BLaER1 treated with 17β-estradiol and CSF1 and Interleukin-3, amounts not matched to agents 10 nM and 100 nM (cell line): ENCODE measurements at regions not wholly inside any gene's neighbourhood (a gene's known extent, or its start where the extent isn't known, plus 50 kb on each side); places are given as distances from the start of the nearest gene placed in this dataset.

Experiments used
- H3K27ac ChIP-seq, 11 experiments: shearing (Covaris generic); formaldehyde crosslinking; 2 replicates each; pipeline ENCODE4 v1.8.1; 2022
- H3K27me3 ChIP-seq, 11 experiments: shearing (Covaris generic); formaldehyde crosslinking; 2 replicates each; pipeline ENCODE4 v1.8.1; 2022
- H3K36me3 ChIP-seq, 11 experiments: shearing (Covaris generic); formaldehyde crosslinking; 2 replicates each; pipeline ENCODE4 v1.8.1; 2022
- H3K4me1 ChIP-seq, 10 experiments: shearing (Covaris generic); formaldehyde crosslinking; 2 replicates each; pipeline ENCODE4 v1.8.1; 2022
- H3K4me2 ChIP-seq, 11 experiments: shearing (Covaris generic); formaldehyde crosslinking; 2 replicates each; pipeline ENCODE4 v1.8.1; 2022
- H3K4me3 ChIP-seq, 10 experiments: shearing (Covaris generic); formaldehyde crosslinking; 2 replicates each; pipeline ENCODE4 v1.8.1; 2022
- H3K9ac ChIP-seq, 11 experiments: shearing (Covaris generic); formaldehyde crosslinking; 2 replicates each; pipeline ENCODE4 v1.8.1; 2022
- H3K9me3 ChIP-seq, 11 experiments: shearing (Covaris generic); formaldehyde crosslinking; replicated peaks in 1 of 11; 2 replicates each; pipeline ENCODE4 v1.8.1; 2022
- H4K20me1 ChIP-seq, 11 experiments: shearing (Covaris generic); formaldehyde crosslinking; 2 replicates each; pipeline ENCODE4 v1.8.1; 2022
- Cebpa-rat ChIP-seq, 11 experiments: shearing (Covaris generic); IDR thresholded peaks; 2 replicates each; pipeline ENCODE4 v1.8.1; 2022

DNA sequence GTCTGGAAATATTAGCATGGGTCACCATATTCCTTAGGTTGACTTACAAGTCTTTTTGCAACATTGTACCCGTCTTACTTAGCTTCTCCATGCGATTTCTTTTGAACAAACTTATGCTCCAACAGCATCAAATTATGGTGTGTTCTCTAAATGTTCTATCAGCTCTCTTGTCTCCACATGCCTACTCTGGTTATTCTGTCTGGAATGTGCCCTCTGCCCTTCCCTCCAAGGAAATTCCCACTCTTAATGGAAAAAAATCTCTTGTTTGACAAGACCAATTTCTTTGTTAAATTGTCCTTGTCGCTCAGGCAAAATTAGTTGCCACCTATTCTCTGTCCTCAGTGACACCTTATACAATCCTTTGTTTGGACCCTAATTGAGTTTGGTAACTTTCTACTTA lies 522.8 kb upstream of the LUZP2 start:
- H3K27ac ChIP-seq, result no peak overlapping the region
- H3K4me1 ChIP-seq, result 0 out of 20 replicates have a peak, but pooled peaks cover 0 to 4% (median 0%) of the 10 kb centered on the region in 10 experiments
- TF ChIP-seq Cebpa-rat (IDR thresholded peaks at IDR 0.05), result no peak
- no peak overlapping the region for H3K4me2 ChIP-seq
- no peaks in the 10 kb centered on the region for H4K20me1 ChIP-seq
- H3K9me3 ChIP-seq, result no peaks in the 10 kb centered on the region
- no peaks in the 10 kb centered on the region for H3K27me3 ChIP-seq
- no peak overlapping the region for H3K9ac ChIP-seq
- H3K4me3 ChIP-seq, result no peak overlapping the region
- H3K36me3 ChIP-seq, result no peaks in the 10 kb centered on the region

DNA sequence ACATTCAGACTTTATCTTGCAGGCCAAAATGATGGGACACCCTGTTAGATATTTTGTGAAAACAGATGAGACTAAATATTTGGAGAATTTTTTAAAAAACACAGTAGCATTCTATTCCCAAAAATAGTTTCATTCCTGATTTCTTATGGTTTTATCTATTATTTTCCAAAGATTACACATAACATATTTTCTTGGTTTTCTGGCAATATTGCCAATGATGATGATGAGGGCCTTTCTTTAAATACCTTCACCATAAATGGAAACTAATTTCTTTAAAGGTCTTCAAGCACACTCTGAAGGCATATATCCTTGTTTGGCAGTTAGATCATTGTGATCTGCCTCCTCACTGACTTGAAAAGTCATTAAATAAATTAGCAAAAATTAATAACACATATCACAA lies 522.3 kb upstream of the LUZP2 start:
- no peak overlapping the region for H3K4me3 ChIP-seq
- no peak overlapping the region for H3K9ac ChIP-seq
- no peak overlapping the region for H3K4me2 ChIP-seq
- H3K4me1 ChIP-seq, result 0 out of 20 replicates have a peak, but pooled peaks cover 0 to 4% (median 0%) of the 10 kb centered on the region in 10 experiments
- no peaks in the 10 kb centered on the region for H3K36me3 ChIP-seq
- H3K9me3 ChIP-seq, result no peaks in the 10 kb centered on the region
- H3K27ac ChIP-seq, result no peak overlapping the region
- TF ChIP-seq Cebpa-rat (IDR thresholded peaks at IDR 0.05), result no peak
- H3K27me3 ChIP-seq, result no peaks in the 10 kb centered on the region
- H4K20me1 ChIP-seq, result no peaks in the 10 kb centered on the region

DNA sequence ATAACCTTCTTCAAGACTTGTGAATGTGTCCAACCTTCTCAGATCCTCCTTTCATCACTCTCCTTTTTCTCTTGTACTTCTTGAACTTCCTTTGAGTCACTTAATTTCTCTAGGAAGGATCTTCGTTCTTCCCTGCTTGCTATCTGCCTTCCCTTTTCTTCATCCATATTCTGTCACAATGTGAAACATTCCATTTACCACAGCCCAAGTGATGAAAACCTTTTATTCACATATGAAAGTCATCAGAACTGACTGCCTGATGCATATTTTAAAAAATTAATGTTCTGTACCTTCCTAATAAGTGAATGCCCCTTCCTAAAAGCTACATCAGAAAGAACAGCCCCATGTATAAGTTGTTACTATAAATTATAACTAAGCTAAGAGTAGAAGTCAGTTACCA lies 520.4 kb upstream of the LUZP2 start:
- Histone ChIP-seq H3K36me3 (no peaks in the 10 kb centered on the region), H4K20me1 (no peaks in the 10 kb centered on the region), H3K9me3 (no peaks in the 10 kb centered on the region), H3K27ac (no peak overlapping the region), H3K4me1 (0 out of 20 replicates have a peak, but pooled peaks cover 0 to 4% (median 0%) of the 10 kb centered on the region in 10 experiments), H3K4me2 (no peak overlapping the region), H3K9ac (no peak overlapping the region), H3K27me3 (no peaks in the 10 kb centered on the region), H3K4me3 (no peak overlapping the region)
- TF ChIP-seq Cebpa-rat (IDR thresholded peaks at IDR 0.05), result no peak

DNA sequence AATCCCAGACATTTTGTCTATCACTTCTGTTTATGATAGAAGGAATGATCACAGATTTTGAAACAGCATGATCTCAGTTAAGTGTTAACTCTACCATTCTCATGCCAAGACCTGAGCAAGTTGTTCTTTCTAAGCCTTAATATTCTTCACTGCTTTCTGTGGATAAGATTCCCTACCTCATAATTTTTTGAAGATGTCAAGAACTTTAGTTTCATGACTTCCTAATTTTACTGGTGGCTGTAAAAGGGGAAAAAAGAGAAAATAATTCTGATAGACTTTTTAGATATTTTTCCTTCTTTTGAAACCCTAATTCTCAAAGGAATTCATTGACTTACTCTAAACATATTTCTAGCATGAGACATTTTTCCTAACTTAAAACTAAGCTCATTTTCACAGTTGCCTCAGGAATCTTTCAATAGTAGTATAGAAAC lies 520.0 kb upstream of the LUZP2 start:
- Histone ChIP-seq H3K4me1 (0 out of 20 replicates have a peak, but pooled peaks cover 0 to 4% (median 0%) of the 10 kb centered on the region in 10 experiments), H3K4me3 (no peak overlapping the region), H3K36me3 (no peaks in the 10 kb centered on the region), H3K9me3 (no peaks in the 10 kb centered on the region), H4K20me1 (no peaks in the 10 kb centered on the region), H3K27me3 (no peaks in the 10 kb centered on the region), H3K9ac (no peak overlapping the region), H3K4me2 (no peak overlapping the region), H3K27ac (no peak overlapping the region)
- TF ChIP-seq Cebpa-rat (IDR thresholded peaks at IDR 0.05), result no peak

DNA sequence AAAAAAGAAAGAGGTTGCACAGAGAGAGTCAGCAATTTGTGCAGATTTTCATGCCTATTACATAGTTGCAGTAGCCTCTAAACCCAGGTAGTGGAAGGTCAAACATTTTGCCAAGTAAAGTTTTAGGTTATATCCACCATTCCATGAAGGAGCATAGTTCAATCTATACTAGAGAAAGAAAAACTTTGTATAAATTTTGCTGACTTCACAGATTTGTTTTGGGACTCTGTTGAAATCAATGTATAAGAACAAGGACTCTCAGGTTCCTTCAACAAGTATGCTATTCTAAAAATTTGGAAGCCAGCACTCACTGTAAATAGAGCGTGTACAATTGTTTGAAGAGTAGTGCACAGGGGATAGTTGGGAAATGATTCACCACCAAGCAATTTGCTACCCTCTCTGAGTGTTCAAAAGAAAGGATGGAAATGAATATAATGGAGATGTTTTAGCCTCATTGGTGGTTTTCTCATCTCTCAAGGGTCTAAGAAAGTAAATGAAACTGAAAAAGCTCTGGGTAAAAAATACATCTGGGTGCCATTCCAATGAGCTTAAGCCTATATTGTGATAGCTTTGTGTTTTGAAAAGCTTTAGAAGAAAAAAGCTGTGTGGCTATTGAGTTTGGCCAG lies 508.4 kb upstream of the LUZP2 start:
- no peaks in the 10 kb centered on the region for H3K27me3 ChIP-seq
- no peak overlapping the region for H3K4me2 ChIP-seq
- no peaks in the 10 kb centered on the region for H4K20me1 ChIP-seq
- H3K4me3 ChIP-seq, result no peak overlapping the region
- no peaks in the 10 kb centered on the region for H3K36me3 ChIP-seq
- TF ChIP-seq Cebpa-rat (IDR thresholded peaks at IDR 0.05), result no peak
- no peaks in the 10 kb centered on the region for H3K4me1 ChIP-seq
- no peaks in the 10 kb centered on the region for H3K9me3 ChIP-seq
- no peak overlapping the region for H3K27ac ChIP-seq
- H3K9ac ChIP-seq, result no peak overlapping the region

DNA sequence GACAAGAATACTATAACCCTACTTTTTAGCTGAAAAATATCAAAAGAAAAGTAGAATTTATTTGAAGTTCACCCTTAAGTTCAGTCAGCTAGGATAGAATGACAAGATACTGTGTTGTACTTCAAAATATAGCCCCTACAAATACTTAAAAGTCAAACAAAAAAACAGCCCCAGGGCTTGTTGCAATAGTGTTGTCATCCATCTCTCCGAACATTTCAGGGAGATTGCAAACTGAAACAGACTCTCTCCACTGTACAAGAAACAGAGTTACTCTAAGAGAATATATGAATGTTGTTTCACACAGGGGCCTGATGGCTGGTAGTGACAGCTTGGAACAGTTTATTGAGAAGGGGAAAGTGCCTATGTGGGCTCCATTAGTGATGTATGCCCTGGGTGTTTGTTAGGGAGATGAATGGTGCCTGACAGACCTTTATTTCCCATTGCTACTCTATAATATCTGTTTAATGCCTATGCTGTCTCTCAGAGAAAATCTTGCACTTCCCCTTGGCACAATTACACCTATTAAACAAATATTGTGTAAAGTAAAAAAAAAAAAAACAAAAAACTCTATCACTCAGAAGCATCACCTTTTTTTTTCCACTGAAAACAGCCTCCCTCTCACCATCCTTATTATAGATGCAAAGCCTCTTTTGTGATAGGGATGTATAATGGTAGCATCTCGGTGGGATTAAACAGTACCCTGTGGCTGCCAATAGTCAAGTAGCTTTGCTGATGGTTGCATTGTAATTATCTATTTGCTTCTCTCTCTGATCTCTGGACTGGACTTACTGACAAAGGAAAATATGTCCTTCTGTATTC lies 506.3 kb upstream of the LUZP2 start:
- no peak overlapping the region for H3K4me2 ChIP-seq
- TF ChIP-seq Cebpa-rat (IDR thresholded peaks at IDR 0.05), result no peak

DNA sequence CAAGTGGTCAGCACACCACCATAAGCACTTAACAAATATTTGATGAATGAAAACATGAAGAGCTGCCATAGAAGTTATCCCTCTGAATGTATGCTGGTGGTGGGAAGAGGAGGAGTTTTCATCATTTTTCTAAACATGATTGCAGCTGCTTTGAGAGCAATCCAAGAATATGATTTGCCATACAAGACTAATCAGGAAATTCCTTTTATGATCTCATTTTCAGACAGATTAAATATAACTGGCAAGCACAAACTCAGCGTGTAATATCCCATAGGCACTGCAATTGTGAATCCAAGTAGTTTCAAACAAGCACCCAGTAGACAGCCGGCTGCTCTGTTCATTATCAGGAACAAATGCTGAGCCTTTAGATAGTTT lies 505.7 kb upstream of the LUZP2 start:
- H3K9me3 ChIP-seq, result 0 out of 22 replicates have a peak, but pooled peaks cover 0 to 2% (median 0%) of the 10 kb centered on the region in 11 experiments
- H3K4me1 ChIP-seq, result no peaks in the 10 kb centered on the region
- H3K27me3 ChIP-seq, result no peaks in the 10 kb centered on the region
- no peak overlapping the region for H3K9ac ChIP-seq
- no peaks in the 10 kb centered on the region for H3K36me3 ChIP-seq
- no peak overlapping the region for H3K4me2 ChIP-seq
- no peaks in the 10 kb centered on the region for H4K20me1 ChIP-seq
- H3K4me3 ChIP-seq, result no peak overlapping the region
- no peak overlapping the region for H3K27ac ChIP-seq
- no peak for TF ChIP-seq Cebpa-rat (IDR thresholded peaks at IDR 0.05)

More for the DNA sequence above, 506.3 kb upstream of the LUZP2 start:
- H3K4me1 ChIP-seq, result no peaks in the 10 kb centered on the region
- no peak overlapping the region for H3K9ac ChIP-seq
- H4K20me1 ChIP-seq, result no peaks in the 10 kb centered on the region
- H3K36me3 ChIP-seq, result no peaks in the 10 kb centered on the region
- H3K27ac ChIP-seq, result no peak overlapping the region
- no peaks in the 10 kb centered on the region for H3K9me3 ChIP-seq
- no peak overlapping the region for H3K4me3 ChIP-seq
- no peaks in the 10 kb centered on the region for H3K27me3 ChIP-seq

DNA sequence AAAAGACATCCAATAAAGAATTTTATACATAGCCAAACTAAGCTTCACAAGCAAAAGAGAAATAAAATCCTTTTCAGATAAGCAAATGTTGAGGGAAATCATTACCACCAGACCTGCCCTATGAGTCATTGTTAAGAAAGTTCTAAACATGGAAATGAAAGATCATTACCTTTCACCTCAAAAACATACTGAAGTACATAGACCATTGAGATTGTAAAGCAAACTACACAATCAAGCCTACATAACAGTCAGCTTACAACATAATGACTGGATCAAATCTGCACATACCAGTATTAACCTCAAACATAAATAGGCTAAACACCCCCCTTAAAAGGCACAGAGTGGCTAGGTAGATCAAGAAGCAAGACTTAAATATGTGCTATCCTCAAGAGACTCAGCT lies 501.0 kb upstream of the LUZP2 start:
- no peak overlapping the region for H3K4me3 ChIP-seq
- no peaks in the 10 kb centered on the region for H3K36me3 ChIP-seq
- H3K27me3 ChIP-seq, result no peaks in the 10 kb centered on the region
- H3K4me1 ChIP-seq, result no peaks in the 10 kb centered on the region
- H4K20me1 ChIP-seq, result no peaks in the 10 kb centered on the region
- H3K9ac ChIP-seq, result no peak overlapping the region
- TF ChIP-seq Cebpa-rat (IDR thresholded peaks at IDR 0.05), result no peak
- H3K4me2 ChIP-seq, result no peak overlapping the region
- H3K27ac ChIP-seq, result no peak overlapping the region
- peaks cover 5 to 28% (median 13%) of the 10 kb centered on the region in 11 experiments; a peak in 20 of 22 replicates for H3K9me3 ChIP-seq

DNA sequence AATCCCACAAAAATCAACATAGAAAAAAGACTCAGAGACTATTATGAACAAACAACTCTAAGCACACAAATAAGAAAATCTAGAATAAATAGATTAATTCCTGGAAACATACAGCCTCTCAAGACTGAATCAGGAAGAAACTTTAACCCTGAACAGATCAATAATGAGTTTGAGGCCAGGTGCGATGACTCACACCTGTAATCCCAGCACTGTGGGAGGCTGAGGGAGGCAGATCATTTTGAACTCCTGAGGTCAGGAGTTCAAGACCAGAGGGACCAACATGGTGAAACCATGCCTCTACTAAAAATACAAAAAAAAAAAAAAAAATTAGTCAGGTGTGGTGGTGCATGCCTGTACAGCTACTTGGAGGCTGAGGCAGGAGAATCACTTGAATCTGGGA lies 499.5 kb upstream of the LUZP2 start:
- no peaks in the 10 kb centered on the region for H4K20me1 ChIP-seq

More for the DNA sequence above, 499.5 kb upstream of the LUZP2 start:
- H3K9ac ChIP-seq, result no peak overlapping the region
- H3K4me1 ChIP-seq, result no peaks in the 10 kb centered on the region
- no peaks in the 10 kb centered on the region for H3K27me3 ChIP-seq
- H3K9me3 ChIP-seq, result peaks cover 7 to 33% (median 15%) of the 10 kb centered on the region in 11 experiments; a peak in 20 of 22 replicates
- H3K36me3 ChIP-seq, result no peaks in the 10 kb centered on the region
- H3K27ac ChIP-seq, result no peak overlapping the region
- no peak for TF ChIP-seq Cebpa-rat (IDR thresholded peaks at IDR 0.05)
- H3K4me2 ChIP-seq, result no peak overlapping the region
- no peak overlapping the region for H3K4me3 ChIP-seq
